ENCODE measurements at regions not wholly inside any gene's neighbourhood (a gene's known extent, or its start where the extent isn't known, plus 50 kb on each side); places are given as distances from the start of the nearest gene placed in this dataset.
"Not testable (repeated sequence)": the region's sequence is repeated elsewhere in the genome, so short reads cannot be mapped to it uniquely, and the experiment has no call there.

GRCh38 chr10:16231734-16232435 is 204.9 kb upstream of the PTER start:
- no peak for DNase-seq (ENCODE audit: low spot score)

GRCh38 chr10:16232441-16232840 is 204.4 kb upstream of the PTER start:
- no peak for DNase-seq (ENCODE audit: low spot score)

GRCh38 chr10:16234916-16235315 is 201.9 kb upstream of the PTER start:
- DNase-seq (ENCODE audit: low spot score), result no peak

- no peak for DNase-seq (ENCODE audit: low spot score)
Observed at GRCh38 chr10:16242446-16242845, 194.4 kb upstream of the PTER start.

GRCh38 chr10:16242859-16243613 is 193.8 kb upstream of the PTER start:
- DNase-seq (ENCODE audit: low spot score), result no peak

GRCh38 chr10:16250136-16250535 is 186.7 kb upstream of the PTER start:
- not testable (repeated sequence) for DNase-seq (ENCODE audit: low spot score)

- no peak for DNase-seq (ENCODE audit: low spot score)
Observed at GRCh38 chr10:16256336-16256735, 180.5 kb upstream of the PTER start.

GRCh38 chr10:16258291-16259040 is 178.3 kb upstream of the PTER start:
- no peak for DNase-seq (ENCODE audit: low spot score)

GRCh38 chr10:16259726-16260125 is 177.1 kb upstream of the PTER start:
- no peak for DNase-seq (ENCODE audit: low spot score)

- no peak for DNase-seq (ENCODE audit: low spot score)
Observed at GRCh38 chr10:16260388-16260787, 176.4 kb upstream of the PTER start.

- DNase-seq (ENCODE audit: low spot score), result no peak
Observed at GRCh38 chr10:16271571-16271970, 165.2 kb upstream of the PTER start.

GRCh38 chr10:16274911-16275310 is 161.9 kb upstream of the PTER start:
- no peak for DNase-seq (ENCODE audit: low spot score)

- DNase-seq (ENCODE audit: low spot score), result no peak
Observed at GRCh38 chr10:16280595-16280994, 156.2 kb upstream of the PTER start.

- no peak for DNase-seq (ENCODE audit: low spot score)
Observed at GRCh38 chr10:16292366-16292765, 144.4 kb upstream of the PTER start.

- no peak for DNase-seq (ENCODE audit: low spot score)
Observed at GRCh38 chr10:16297069-16297468, 139.7 kb upstream of the PTER start.

GRCh38 chr10:16297642-16298041 is 139.2 kb upstream of the PTER start:
- DNase-seq (ENCODE audit: low spot score), result no peak

GRCh38 chr10:16304311-16304710 is 132.5 kb upstream of the PTER start:
- no peak for DNase-seq (ENCODE audit: low spot score)

GRCh38 chr10:16310440-16310839 is 126.4 kb upstream of the PTER start:
- no peak for DNase-seq (ENCODE audit: low spot score)

- DNase-seq (ENCODE audit: low spot score), result no peak
Observed at GRCh38 chr10:16314259-16314658, 122.6 kb upstream of the PTER start.

- no peak for DNase-seq (ENCODE audit: low spot score)
Observed at GRCh38 chr10:16316733-16317390, 119.9 kb upstream of the PTER start.

GRCh38 chr10:16341637-16342036 is 95.2 kb upstream of the PTER start:
- no peak for DNase-seq (ENCODE audit: low spot score)

GRCh38 chr10:16348891-16349290 is 87.9 kb upstream of the PTER start:
- DNase-seq (ENCODE audit: low spot score), result no peak
